NCI-H748 treated with DMSO at 0.1 percent for 48 hours (cell line): ENCODE measurements at regions not wholly inside any gene's neighbourhood (a gene's known extent, or its start where the extent isn't known, plus 50 kb on each side); places are given as distances from the start of the nearest gene placed in this dataset.

ENCODE experiments used
- DNase-seq: peaks from one replicate; lab custom pipeline; 2025; lab: John Stamatoyannopoulos, UW

DNA sequence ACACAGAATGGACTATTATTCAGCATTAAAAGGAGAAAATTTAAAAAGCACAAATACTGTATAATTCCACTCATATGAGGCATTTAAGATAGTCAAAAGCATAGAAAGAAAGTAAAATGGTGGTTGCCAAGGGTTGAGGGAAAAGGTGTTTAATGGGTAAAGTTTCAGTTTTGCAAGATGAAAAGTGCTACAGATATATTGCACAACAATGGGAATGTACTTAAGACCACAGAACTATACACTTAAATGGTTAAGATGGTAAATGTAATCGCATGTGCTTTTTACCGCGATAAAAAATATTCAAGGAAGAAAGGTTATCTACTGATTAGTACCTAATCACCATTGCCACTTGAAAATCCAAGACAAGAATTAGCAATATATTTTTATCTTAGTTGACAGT lies 71.8 kb upstream of the NOX3 start:
- DNase-seq: no peak

DNA sequence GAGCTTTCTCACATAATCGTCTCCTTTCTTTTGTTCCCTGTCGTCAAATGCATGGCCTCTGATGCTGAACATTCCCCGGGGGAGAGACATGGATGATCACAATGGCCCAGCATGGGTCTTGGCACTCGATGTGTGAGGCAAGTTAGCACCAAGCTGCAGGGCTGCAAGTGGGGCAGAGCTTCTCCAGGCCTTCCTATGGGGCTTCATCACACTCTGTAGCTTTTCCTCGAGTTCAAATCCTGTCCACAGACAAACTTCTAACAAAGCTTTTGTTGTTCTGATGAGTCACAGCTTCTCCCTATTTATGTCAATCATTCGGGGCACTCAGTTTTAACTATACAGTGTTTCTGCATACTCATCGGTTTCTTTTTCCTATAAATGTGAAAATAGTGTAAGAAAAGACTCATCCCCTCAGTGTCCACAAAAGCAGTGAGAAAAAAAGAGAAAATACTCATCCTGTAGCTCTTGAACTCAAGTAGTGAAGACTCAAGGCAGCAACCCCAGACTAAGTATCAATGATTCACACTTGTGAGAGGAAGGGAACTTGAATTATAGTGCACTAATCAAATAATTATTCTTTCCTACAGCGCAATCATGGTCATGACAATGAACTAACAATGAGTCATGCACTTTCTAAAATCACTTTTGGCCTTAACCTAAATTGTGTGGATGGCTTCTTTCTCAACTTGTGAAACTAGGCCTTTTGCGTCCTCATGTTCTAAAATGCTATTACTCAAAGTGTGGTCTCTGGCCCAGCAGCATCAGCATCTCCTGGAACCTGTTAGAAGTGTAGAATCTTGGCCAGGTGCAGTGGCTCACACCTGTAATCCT lies 68.4 kb upstream of the NOX3 start:
- no peak for DNase-seq

DNA sequence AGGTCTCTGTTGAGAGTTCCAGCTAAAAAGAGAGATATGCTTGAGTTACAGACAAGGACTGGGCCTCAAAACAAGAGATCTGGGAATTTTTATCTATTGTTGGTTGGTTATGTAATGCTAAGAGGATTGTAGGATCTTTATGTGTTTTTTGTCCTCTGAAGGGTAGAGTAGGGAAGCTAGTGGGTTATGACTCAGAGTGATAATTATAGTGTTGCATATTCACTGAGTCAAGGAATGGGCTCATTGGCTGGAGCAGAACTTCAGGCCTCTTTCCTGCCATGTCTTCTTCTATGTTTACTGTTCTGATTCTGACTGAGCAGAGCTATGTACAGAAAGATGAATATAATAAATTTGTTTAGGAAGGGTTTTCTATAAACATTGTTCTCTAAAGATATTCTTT lies 66.1 kb upstream of the NOX3 start:
- no peak for DNase-seq

DNA sequence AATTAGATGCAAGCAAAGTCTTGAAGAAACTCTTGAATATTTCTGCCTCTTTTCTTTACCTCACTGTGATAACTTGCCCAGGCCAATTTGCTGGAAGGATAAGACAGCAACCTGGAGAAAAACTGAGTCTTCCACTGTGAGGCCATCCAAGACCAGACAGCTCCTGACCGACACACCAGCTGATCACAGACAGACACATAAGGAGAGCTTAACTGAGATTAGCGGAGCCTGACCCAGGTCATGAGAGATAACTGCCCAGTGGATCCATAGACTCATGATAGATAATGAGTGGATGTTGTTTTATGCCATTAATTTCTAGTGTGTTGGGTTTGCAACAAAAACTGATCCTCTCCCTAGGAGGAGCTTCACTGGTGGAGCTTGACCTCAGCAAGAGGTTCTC lies 64.4 kb upstream of the NOX3 start:
- DNase-seq: no peak

DNA sequence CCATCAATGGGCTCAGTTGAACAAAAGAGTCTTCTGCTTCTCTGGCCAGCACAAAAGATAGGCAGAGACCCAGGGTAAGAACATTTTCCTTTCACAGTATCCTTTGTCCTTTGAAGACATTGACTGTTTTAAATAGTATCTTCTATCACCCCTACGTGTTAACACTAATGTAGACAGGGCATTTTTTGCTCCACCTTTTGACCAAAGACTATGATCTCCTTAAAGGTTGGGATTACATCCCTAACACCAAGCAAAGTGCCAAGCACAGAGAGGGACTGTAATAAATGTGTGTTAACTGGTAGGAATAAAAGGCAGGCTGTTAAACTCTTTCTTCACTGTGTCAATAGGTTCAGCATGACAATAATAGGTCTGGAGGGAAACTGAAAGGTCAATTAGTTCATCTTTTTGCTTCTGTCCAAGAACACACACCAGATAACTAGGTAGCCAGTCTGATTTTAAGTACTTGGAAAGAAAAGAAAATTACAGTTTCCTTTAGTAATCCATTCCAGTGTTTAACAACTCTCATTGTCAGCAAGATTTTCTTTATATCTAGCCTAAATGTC lies 63.6 kb upstream of the NOX3 start:
- DNase-seq: no peak

DNA sequence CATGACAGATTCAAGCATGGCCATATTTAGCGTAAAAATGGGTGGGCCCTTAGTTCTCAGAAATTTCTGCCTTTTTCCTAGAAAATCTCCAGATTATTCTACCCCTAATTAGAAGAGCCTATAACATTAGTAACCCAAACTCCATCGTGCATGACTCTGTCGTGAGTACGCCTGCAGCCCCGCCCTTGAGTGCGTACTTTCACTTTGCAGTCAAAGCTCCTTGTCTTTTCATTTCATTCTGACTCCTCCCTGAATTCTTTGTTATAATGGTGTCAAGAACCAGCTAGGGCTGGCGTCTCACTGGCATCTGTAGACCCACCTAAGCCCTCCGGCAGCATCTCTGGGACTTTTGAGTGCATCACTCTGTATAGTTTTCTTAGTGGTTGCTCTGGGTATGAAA lies 61.7 kb upstream of the NOX3 start:
- DNase-seq: no peak

DNA sequence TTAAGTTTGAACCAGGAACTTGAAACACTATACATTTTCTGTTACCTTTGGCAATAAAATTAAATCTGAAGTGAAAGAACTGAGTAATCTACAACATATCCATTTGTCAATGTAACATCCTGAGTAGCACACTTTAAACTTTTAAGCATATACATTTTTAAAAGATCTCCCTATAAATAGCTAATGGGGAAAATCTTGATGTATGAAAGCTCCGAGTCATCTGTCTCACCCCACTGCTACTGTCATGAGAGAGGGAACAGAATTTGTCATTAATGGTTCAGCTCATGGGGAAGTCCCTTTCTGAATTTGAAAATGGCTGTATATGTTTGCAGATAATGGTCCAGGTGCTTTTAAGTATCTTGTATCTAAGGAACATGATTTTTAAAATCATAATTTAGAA lies 55.2 kb upstream of the NOX3 start:
- DNase-seq: no peak

GRCh38 chr6:155509743-155510475 lies 54.3 kb upstream of the NOX3 start:
- no peak for DNase-seq

- DNase-seq: no peak
Observed at GRCh38 chr6:155505608-155505989, 50.0 kb upstream of the NOX3 start.
